ENCODE measurements at regions not wholly inside any gene's neighbourhood (a gene's known extent, or its start where the extent isn't known, plus 50 kb on each side); places are given as distances from the start of the nearest gene placed in this dataset.
"Not testable (repeated sequence)": the region's sequence is repeated elsewhere in the genome, so short reads cannot be mapped to it uniquely, and the experiment has no call there.

DNA sequence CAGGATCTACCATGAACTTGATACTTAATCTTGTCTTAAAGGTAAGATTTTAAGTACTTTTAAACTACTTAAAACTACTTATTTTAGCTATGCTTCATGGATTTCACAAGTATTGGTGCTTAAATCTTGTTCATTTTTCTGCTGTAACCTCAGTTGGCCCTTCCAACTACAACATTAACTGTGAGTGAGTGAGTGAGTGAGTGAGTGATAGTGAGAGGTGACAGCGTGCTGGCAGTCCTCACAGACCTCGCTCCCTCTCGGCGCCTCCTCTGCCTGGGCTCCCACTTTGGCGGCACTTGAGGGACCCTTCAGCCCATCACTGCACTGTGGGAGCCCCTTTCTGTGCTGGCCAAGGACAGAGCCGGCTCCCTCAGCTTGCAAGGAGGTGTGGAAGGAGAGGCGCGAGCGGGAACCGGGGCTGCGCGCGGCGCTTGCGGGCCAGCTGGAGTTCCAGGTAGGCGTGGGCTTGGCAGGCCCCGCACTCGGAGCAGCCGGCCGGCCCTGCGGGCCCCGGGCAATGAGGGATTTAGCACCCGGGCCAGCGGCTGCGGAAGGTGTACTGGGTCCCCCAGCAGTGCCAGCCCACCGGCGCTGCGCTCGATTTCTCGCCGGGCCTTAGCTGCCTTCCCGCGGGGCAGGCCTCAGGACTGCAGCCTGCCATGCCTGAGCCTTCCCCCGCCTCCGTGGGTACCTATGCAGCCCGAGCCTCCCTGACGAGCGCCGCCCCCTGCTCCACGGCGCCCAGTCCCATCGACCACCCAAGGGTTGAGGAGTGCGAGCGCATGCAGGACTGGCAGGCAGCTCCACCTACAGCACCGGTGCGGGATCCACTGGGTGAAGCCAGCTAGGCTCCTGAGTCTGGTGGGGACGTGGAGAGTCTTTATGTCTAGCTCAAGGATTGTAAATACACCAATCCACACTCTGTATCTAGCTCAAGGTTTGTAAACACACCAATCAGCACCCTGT, 1558.6 kb upstream of the SEL1L start:
- peak in 1 of 2 experiments; percentile 30 for DNase-seq (ENCODE audit: low read depth in 1 of 2, low spot score in 2 of 2)
- H3K4me3 ChIP-seq; H3K4me1 ChIP-seq (replicated peaks); H3K36me3 ChIP-seq; H3K27me3 ChIP-seq (replicated peaks); H3K9me3 ChIP-seq (replicated peaks); H3K27ac ChIP-seq: not testable (repeated sequence)

DNA sequence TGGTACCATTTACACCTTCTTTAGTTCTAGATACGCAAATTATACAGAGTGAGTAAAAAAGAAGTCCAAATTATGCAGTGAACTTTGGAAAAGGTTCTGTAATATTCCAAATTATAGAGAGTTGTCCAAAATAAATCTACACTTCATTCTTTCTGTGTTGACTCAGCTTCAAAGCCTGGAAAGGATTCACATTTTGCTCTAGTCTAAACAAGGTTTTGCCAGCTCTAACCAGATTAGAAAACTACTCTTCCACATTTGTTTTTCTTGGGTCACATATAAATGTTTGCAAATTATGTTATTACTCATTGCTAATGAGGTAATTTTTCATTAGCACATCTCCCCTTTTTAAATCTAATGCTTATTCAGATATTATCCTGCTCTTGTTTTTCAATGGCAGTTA, 1562.4 kb upstream of the SEL1L start:
- H3K4me3 ChIP-seq = no peak overlapping the region
- no peaks in the 10 kb centered on the region for H3K4me1 ChIP-seq (replicated peaks)
- no peaks in the 10 kb centered on the region for H3K27me3 ChIP-seq (replicated peaks)
- H3K27ac ChIP-seq = no peak overlapping the region
- no peak for DNase-seq (ENCODE audit: low read depth in 1 of 2, low spot score in 2 of 2)
- no peaks in the 10 kb centered on the region for H3K9me3 ChIP-seq (replicated peaks)
- H3K36me3 ChIP-seq = no peaks in the 10 kb centered on the region

DNA sequence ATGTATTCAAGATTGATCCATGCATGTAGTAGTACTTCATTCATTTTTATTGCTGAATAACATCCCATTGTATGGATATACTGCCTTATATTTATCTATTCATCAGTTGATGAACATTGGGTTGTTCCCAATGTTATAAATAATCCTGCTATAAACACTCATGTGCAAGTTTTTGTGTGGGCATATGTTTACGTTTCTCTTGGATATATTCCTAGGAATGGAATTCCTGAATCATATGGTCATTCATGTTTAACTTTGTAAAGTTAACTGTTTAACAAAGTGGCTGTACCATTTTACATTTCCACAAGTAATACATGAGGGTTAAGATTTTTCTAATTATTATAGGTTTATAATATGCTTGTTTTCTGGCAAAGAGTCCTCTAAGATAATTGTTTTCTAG, 1568.2 kb upstream of the SEL1L start:
- H3K27me3 ChIP-seq (replicated peaks) = no peaks in the 10 kb centered on the region
- H3K4me3 ChIP-seq = no peak overlapping the region
- DNase-seq (ENCODE audit: low read depth in 1 of 2, low spot score in 2 of 2) = no peak

DNA sequence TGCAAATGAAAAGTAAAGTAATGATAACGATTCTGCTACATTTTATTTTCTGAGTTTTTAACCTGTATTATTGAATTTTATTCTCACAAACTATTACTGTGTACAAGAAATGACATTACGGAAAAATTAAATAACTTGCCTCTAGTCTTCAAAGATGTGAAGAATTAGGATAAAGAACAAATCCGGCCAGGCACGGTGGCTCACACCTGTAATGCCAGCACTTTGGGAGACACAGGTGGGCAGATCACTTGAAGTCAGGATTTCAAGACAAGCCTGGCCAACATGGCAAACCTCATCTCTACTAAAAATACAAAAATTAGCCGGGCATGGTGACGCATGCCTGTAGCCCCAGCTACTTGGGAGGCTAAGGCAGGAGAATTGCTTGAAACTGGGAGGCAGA, 1584.4 kb upstream of the SEL1L start:
- no peak overlapping the region for H3K27ac ChIP-seq
- H3K36me3 ChIP-seq = no peaks in the 10 kb centered on the region
- H3K4me3 ChIP-seq = no peak overlapping the region
- no peaks in the 10 kb centered on the region for H3K4me1 ChIP-seq (replicated peaks)
- no peaks in the 10 kb centered on the region for H3K27me3 ChIP-seq (replicated peaks)
- H3K9me3 ChIP-seq (replicated peaks) = no peaks in the 10 kb centered on the region; the same call in 1 of the 2 replicates
- no peak for DNase-seq (ENCODE audit: low read depth in 1 of 2, low spot score in 2 of 2)

More for the DNA sequence above, 1568.2 kb upstream of the SEL1L start:
- Histone ChIP-seq H3K36me3 (no peaks in the 10 kb centered on the region), H3K4me1 (replicated peaks) (no peaks in the 10 kb centered on the region), H3K9me3 (replicated peaks) (no peaks in the 10 kb centered on the region), H3K27ac (no peak overlapping the region)

DNA sequence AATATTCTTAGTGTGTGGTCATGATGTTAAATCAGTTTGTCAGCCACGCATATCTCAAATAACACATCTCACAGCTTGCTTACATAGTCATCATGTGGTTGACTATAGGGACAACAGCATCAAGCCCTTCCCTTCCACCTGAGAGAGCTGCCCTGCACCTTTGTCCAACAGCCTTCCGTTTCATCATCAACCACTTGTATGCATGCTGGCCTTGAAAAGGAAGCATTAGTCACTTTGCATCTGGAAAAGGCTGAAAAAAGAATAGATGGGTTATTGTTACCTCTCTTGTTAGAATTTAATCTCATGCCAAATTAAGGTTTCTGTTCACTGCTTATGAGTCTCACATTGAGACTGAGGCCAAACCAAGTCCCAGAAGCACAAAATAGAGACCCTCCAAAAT, 1586.5 kb upstream of the SEL1L start:
- Histone ChIP-seq H3K36me3 (no peaks in the 10 kb centered on the region), H3K27ac (no peak overlapping the region), H3K27me3 (replicated peaks) (no peaks in the 10 kb centered on the region), H3K4me1 (replicated peaks) (no peaks in the 10 kb centered on the region), H3K9me3 (replicated peaks) (no peaks in the 10 kb centered on the region; the same call in 1 of the 2 replicates), H3K4me3 (no peak overlapping the region)
- no peak for DNase-seq (ENCODE audit: low read depth in 1 of 2, low spot score in 2 of 2)

DNA sequence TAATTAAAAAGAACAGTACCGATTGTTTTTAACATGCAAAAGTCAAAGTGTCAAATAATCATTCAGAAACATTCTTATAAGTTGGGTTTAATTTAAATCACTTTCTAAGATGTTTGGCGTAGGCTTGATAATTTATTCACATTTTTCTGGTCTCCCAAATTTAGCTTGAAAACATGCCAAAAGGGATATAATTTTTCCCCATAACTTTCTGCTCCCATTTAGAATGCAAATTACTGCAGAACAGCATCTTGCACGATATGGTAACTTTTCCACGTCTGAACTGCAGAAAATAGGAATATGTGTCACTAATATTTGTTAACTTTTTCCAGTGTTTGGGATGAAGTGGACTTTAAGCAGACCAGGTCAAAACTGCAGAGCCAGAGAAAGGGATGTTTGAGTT, 1592.4 kb upstream of the SEL1L start:
- Histone ChIP-seq H3K27ac (no peak overlapping the region), H3K36me3 (no peaks in the 10 kb centered on the region), H3K4me3 (no peak overlapping the region), H3K9me3 (replicated peaks) (no peaks in the 10 kb centered on the region; the same call in 1 of the 2 replicates), H3K27me3 (replicated peaks) (no peaks in the 10 kb centered on the region), H3K4me1 (replicated peaks) (no peaks in the 10 kb centered on the region)
- no peak for DNase-seq (ENCODE audit: low read depth in 1 of 2, low spot score in 2 of 2)

DNA sequence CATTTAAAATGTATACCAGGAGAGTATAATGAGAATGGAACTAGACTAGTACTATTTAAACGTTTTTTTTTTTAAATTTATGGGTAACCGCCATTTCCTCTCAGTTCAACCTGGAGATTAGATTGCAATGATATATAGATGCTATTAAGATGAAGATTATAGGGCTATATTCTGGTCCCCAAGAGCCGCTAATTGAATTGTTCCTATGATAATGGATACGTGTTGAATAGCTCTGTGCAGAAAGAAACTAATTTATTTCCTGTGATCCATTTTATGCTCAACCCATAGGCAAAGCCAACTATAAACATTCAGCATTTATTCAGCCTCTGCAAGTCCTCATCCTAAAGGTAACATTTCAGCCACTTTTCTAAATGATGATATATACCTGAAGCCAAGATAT, 1595.1 kb upstream of the SEL1L start:
- H3K36me3 ChIP-seq = no peaks in the 10 kb centered on the region
- H3K4me3 ChIP-seq = no peak overlapping the region
- H3K27me3 ChIP-seq (replicated peaks) = no peaks in the 10 kb centered on the region
- H3K4me1 ChIP-seq (replicated peaks) = no peaks in the 10 kb centered on the region
- no peak for DNase-seq (ENCODE audit: low read depth in 1 of 2, low spot score in 2 of 2)
- no peak overlapping the region for H3K27ac ChIP-seq
- no peaks in the 10 kb centered on the region for H3K9me3 ChIP-seq (replicated peaks)

DNA sequence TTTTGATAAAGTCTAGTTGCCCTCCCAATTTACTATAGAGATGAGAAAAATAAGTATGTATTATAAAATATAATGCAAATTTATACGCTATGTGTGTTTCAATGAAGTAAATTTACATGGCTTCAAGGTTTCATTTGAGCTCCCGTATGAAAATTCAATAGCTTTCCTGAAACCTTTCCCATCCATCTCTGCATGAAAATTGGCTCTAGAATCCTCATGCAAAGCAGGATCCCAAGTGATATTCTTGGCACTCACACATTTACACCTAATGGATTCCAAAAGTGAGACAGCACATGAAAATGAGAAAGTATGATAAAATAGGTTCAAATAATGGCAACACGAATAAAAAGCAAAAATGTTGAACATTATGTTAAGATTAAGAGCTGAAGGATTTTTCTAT, 1595.8 kb upstream of the SEL1L start:
- Histone ChIP-seq H3K9me3 (replicated peaks) (no peaks in the 10 kb centered on the region), H3K36me3 (no peaks in the 10 kb centered on the region), H3K4me3 (no peak overlapping the region), H3K27me3 (replicated peaks) (no peaks in the 10 kb centered on the region), H3K27ac (no peak overlapping the region), H3K4me1 (replicated peaks) (no peaks in the 10 kb centered on the region)
- DNase-seq (ENCODE audit: low read depth in 1 of 2, low spot score in 2 of 2) = no peak

DNA sequence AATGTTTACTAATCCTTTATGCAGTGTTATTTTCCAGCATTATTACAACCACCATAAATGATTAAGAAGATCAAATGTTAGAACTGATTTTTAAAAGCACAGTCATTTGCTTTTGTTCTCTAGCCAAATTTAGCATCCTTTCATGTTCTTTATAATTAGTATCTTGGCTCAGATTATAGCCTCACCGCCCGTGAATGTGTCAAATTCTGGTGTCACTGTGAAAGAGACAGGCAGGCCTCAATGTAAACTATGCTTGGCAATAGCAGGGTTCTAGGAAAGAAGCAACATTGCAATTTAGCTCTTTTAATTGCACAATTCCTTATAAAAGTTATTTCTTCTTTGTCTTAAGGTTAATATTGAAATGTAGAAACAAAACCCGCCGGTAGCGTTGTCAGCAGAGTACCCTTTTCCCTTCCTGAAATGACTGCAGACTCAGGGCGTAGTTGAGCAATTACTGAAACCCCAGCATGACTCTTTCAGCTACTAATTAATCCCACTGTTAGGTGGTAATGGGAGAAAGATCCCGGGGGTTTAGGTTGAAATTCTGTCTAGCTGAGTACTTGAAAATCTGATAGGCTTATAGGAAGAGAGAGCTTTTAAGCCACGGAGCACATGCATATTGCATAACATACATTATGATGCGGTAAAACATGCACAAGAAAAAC, 1600.5 kb upstream of the SEL1L start:
- no peak overlapping the region for H3K4me3 ChIP-seq
- H3K27me3 ChIP-seq (replicated peaks) = no peaks in the 10 kb centered on the region
- no peak for DNase-seq (ENCODE audit: low read depth in 1 of 2, low spot score in 2 of 2)
- no peaks in the 10 kb centered on the region for H3K36me3 ChIP-seq
- no peaks in the 10 kb centered on the region for H3K9me3 ChIP-seq (replicated peaks)
- no peak overlapping the region for H3K27ac ChIP-seq
- H3K4me1 ChIP-seq (replicated peaks) = no peaks in the 10 kb centered on the region

DNA sequence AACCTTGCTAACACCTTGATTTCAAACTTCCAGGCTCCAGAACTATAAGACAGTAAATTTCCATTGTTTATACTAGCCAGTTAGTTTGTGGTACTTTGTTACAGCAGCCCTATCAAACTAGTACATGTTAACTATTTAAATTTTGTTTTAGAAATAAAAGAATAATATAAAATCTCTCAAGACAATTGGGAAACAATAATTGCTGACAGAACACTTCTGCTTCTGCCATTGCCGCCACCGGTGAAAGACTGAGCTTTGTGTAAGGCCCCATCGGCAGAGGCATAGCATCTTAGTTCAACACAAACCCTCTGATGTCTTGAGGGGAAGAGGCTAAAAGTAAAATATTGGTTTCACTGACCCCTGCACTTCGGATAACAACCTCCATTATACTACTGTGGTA, 1607.1 kb upstream of the SEL1L start:
- H3K4me3 ChIP-seq = no peak overlapping the region
- no peaks in the 10 kb centered on the region for H3K36me3 ChIP-seq
- no peaks in the 10 kb centered on the region for H3K9me3 ChIP-seq (replicated peaks)
- DNase-seq (ENCODE audit: low read depth in 1 of 2, low spot score in 2 of 2) = no peak
- H3K27me3 ChIP-seq (replicated peaks) = no peaks in the 10 kb centered on the region
- H3K4me1 ChIP-seq (replicated peaks) = no peaks in the 10 kb centered on the region
- no peak overlapping the region for H3K27ac ChIP-seq

DNA sequence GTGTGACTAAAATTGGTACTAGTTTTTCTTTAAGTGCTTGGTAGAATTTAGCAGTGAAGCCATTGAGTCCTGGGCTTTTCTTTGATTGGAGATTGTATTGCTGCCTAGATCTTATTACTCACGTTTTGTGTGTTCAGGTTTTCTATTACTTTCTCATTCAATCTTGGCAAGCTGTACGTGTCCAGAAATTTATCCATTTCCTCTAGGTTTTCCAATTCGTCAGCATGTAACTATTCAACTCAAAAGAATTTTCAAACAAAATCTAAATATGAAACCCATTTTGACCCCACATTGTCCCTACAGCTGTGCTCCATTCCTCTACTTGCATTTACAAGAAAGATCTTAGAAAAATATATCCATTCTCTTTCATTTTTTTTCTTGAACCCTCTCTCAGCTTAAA, 1613.4 kb upstream of the SEL1L start:
- no peaks in the 10 kb centered on the region for H3K4me1 ChIP-seq (replicated peaks)
- H3K27ac ChIP-seq = no peak overlapping the region
- H3K36me3 ChIP-seq = no peaks in the 10 kb centered on the region
- no peaks in the 10 kb centered on the region; the same call in 1 of the 2 replicates for H3K9me3 ChIP-seq (replicated peaks)
- H3K4me3 ChIP-seq = no peak overlapping the region
- no peaks in the 10 kb centered on the region for H3K27me3 ChIP-seq (replicated peaks)
- DNase-seq (ENCODE audit: low read depth in 1 of 2, low spot score in 2 of 2) = no peak

DNA sequence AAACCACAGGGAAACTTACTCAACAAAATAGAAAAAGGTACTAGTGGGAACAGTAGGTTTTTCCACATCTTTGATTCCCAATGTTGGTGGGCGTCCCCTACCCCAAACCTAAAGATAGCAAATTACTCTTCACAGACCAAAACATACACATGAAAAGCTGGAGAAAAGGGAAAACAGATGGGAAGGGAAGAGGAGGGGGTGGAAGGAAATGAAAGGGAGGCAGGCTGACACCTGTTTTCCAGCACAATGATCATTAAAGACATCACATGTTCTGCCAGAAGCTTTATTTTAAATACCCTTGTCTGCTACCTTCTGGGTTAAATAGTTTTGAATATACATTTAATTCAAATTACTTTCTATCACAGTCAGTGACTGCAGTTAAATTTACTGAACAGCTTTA, 1617.9 kb upstream of the SEL1L start:
- no peak for DNase-seq (ENCODE audit: low read depth in 1 of 2, low spot score in 2 of 2)
- Histone ChIP-seq H3K27me3 (replicated peaks) (no peaks in the 10 kb centered on the region), H3K4me3 (no peak overlapping the region)

DNA sequence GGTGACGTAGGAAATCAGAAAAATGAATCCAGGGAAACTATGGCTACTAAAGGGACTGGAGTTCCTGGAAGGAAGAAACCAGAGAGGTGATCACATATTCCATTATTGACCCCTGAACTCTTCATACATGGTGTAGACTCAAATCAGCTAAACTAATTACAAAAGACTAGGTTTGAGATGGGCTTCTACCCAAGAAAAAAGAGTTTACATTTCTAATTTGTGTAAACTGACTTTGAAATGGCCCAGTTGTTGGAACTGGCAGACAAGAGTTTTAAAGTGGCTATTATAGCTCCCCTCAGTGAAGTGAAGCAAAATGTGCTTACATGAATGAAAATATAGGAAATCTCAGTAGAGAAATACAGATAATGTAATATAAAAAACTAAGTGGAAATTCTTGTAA, 1619.4 kb upstream of the SEL1L start:
- H3K36me3 ChIP-seq = no peaks in the 10 kb centered on the region
- no peak for DNase-seq (ENCODE audit: low read depth in 1 of 2, low spot score in 2 of 2)
- no peak overlapping the region for H3K4me3 ChIP-seq
- H3K9me3 ChIP-seq (replicated peaks) = no peaks in the 10 kb centered on the region; the same call in 1 of the 2 replicates
- H3K27me3 ChIP-seq (replicated peaks) = no peaks in the 10 kb centered on the region
- H3K4me1 ChIP-seq (replicated peaks) = no peaks in the 10 kb centered on the region
- no peak overlapping the region for H3K27ac ChIP-seq

More for the DNA sequence above, 1617.9 kb upstream of the SEL1L start:
- Histone ChIP-seq H3K4me1 (replicated peaks) (no peaks in the 10 kb centered on the region), H3K9me3 (replicated peaks) (no peaks in the 10 kb centered on the region; the same call in 1 of the 2 replicates), H3K36me3 (no peaks in the 10 kb centered on the region), H3K27ac (no peak overlapping the region)

DNA sequence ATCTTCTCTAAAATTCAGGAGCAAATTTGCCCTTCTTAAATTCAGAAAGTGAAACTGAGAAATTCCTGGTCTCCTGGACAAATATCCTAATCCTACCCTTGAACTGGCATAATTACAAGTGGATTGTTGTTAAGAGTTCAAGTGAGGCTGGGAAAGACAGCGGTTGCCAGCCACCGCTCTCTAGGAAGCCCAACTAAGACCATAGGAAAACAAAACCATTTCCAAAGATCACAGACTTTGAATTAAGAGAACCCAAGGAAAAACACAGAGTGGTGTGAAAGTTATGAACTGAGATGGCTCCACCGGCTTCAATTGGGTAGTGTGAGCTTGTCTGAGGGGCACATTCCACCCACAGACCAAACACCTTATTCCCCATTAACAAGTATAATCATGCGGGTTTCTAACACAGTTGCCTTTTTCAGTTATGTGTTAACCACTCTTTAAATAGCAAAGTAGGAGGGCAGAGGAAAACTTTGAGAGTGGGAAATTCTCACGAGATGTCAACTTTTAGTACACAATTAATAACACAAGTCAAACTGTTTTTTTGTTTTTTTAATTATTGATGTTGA, 1628.8 kb upstream of the SEL1L start:
- DNase-seq (ENCODE audit: low read depth in 1 of 2, low spot score in 2 of 2) = no peak
- H3K4me1 ChIP-seq (replicated peaks) = peaks cover 9% of the 10 kb centered on the region
- H3K36me3 ChIP-seq = no peaks in the 10 kb centered on the region
- 0 out of 2 replicates have a peak, but pooled peaks cover 3% of the 10 kb centered on the region for H3K9me3 ChIP-seq (replicated peaks)
- H3K27ac ChIP-seq = no peak overlapping the region
- no peaks in the 10 kb centered on the region for H3K27me3 ChIP-seq (replicated peaks)
- no peak overlapping the region for H3K4me3 ChIP-seq
